Keratinocyte (primary cell): ENCODE measurements at regions not wholly inside any gene's neighbourhood (a gene's known extent, or its start where the extent isn't known, plus 50 kb on each side); places are given as distances from the start of the nearest gene placed in this dataset.

Source experiments
- EZH2 ChIP-seq: IDR thresholded peaks from one replicate; pipeline ENCODE4 v1.6.1; 2012; ENCODE audit warnings: inconsistent platforms, mild to moderate bottlenecking, low read length, moderate library complexity
- TF ChIP-seq, protein P1 (sequence below), 3 experiments: IDR thresholded peaks in 1 of 3; conservative IDR thresholded peaks in 1 of 3; optimal IDR thresholded peaks in 1 of 3; 2 replicates in 2 of 3; 3 replicates in 1 of 3; pipeline versions ENCODE3 to v1.5.1; 2011; ENCODE audit warnings: low read length in 3 of 3, mild to moderate bottlenecking in 3 of 3, moderate library complexity in 2 of 3, control low read depth in 1 of 3, inconsistent platforms in 1 of 3; ENCODE audit not compliant: insufficient read depth in 2 of 3; ENCODE audit errors: extremely low read depth in 1 of 3

DNA sequence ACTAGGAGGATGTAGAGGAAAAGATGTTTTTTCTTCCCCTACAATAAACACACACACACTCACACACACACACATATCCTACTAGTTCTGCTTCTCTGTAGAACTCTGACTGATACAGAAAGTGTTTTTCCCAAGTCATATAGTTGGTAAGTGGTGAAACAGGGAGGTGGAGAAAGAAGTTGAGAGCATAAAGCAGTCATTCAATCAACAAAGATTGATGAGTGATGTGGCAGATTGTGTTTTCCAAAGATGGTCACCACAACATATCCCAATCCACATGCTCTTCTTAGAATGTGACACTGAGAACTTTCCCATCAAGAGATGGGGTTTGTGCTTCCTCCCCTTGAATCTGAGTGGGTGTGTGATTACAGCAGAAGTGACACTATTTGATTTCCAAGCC, 123.4 kb upstream of the ATP6AP2 start:
- TF ChIP-seq, protein P1, sequence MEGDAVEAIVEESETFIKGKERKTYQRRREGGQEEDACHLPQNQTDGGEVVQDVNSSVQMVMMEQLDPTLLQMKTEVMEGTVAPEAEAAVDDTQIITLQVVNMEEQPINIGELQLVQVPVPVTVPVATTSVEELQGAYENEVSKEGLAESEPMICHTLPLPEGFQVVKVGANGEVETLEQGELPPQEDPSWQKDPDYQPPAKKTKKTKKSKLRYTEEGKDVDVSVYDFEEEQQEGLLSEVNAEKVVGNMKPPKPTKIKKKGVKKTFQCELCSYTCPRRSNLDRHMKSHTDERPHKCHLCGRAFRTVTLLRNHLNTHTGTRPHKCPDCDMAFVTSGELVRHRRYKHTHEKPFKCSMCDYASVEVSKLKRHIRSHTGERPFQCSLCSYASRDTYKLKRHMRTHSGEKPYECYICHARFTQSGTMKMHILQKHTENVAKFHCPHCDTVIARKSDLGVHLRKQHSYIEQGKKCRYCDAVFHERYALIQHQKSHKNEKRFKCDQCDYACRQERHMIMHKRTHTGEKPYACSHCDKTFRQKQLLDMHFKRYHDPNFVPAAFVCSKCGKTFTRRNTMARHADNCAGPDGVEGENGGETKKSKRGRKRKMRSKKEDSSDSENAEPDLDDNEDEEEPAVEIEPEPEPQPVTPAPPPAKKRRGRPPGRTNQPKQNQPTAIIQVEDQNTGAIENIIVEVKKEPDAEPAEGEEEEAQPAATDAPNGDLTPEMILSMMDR (optimal IDR thresholded peaks at IDR 0.05 in 1 of 3, IDR thresholded peaks at IDR 0.05 in 1 of 3, conservative IDR thresholded peaks at IDR 0.05 in 1 of 3; ENCODE audit: extremely low read depth in 1 of 3, insufficient read depth in 2 of 3, low read length in 3 of 3): no peak
- no peak for TF ChIP-seq EZH2
